ENCODE measurements at regions not wholly inside any gene's neighbourhood (a gene's known extent, or its start where the extent isn't known, plus 50 kb on each side); places are given as distances from the start of the nearest gene placed in this dataset.
"Not testable (repeated sequence)": the region's sequence is repeated elsewhere in the genome, so short reads cannot be mapped to it uniquely, and the experiment has no call there.

- 63 to 74% (median 64%) methylated on average over 1 of the region's 1 CpG for WGBS, 3 donors
- no peak overlapping the region for H3K27ac ChIP-seq (ENCODE audit: low read depth, low read length)
These were observed 196.3 kb upstream of the LMCD1 start for GRCh38 chr3:8305371-8305770.

- H3K27ac ChIP-seq (ENCODE audit: low read depth, low read length): no peak overlapping the region
These were observed 194.0 kb upstream of the LMCD1 start for GRCh38 chr3:8307545-8308110.

GRCh38 chr3:8311321-8311720 lies 190.3 kb upstream of the LMCD1 start:
- H3K27ac ChIP-seq (ENCODE audit: low read depth, low read length): no peak overlapping the region
- WGBS, 3 donors: 78 to 92% (median 78%) methylated on average over 3 of the region's 3 CpGs

- H3K27ac ChIP-seq (ENCODE audit: low read depth, low read length): no peak overlapping the region
These were observed 188.9 kb upstream of the LMCD1 start for GRCh38 chr3:8312685-8313084.

- WGBS, 3 donors: 25 to 81% (median 73%) methylated on average over 5 of the region's 5 CpGs
- no peak overlapping the region for H3K27ac ChIP-seq (ENCODE audit: low read depth, low read length)
These were observed 187.9 kb upstream of the LMCD1 start for GRCh38 chr3:8313560-8314267.

GRCh38 chr3:8315526-8315925 lies 186.1 kb upstream of the LMCD1 start:
- not testable (repeated sequence) for H3K27ac ChIP-seq (ENCODE audit: low read depth, low read length)
- 80 to 85% (median 85%) methylated on average over 3 of the region's 3 CpGs for WGBS, 3 donors

GRCh38 chr3:8317661-8318649 lies 183.7 kb upstream of the LMCD1 start:
- 83 to 84% (median 83%) methylated on average over 8 of the region's 8 CpGs for WGBS, 3 donors

GRCh38 chr3:8319935-8320634 lies 181.5 kb upstream of the LMCD1 start:
- no peak overlapping the region for H3K27ac ChIP-seq (ENCODE audit: low read depth, low read length)
- 49 to 58% (median 49%) methylated on average over 2 of the region's 2 CpGs for WGBS, 3 donors

More at GRCh38 chr3:8317661-8318649, 183.7 kb upstream of the LMCD1 start:
- no peak overlapping the region for H3K27ac ChIP-seq (ENCODE audit: low read depth, low read length)

- 80 to 87% (median 85%) methylated on average over 6 of the region's 6 CpGs for WGBS, 3 donors
- H3K27ac ChIP-seq (ENCODE audit: low read depth, low read length): no peak overlapping the region
These were observed 180.7 kb upstream of the LMCD1 start for GRCh38 chr3:8320711-8321458.

- H3K27ac ChIP-seq (ENCODE audit: low read depth, low read length): no peak overlapping the region
- 52 to 77% (median 64%) methylated on average over 3 of the region's 3 CpGs for WGBS, 3 donors
These were observed 176.9 kb upstream of the LMCD1 start for GRCh38 chr3:8324747-8325146.

- 40 to 63% (median 62%) methylated on average over 2 of the region's 2 CpGs for WGBS, 3 donors
These were observed 176.3 kb upstream of the LMCD1 start for GRCh38 chr3:8325306-8325705.

GRCh38 chr3:8325833-8326232 lies 175.8 kb upstream of the LMCD1 start:
- 87 to 94% (median 92%) methylated on average over 18 of the region's 18 CpGs for WGBS, 3 donors

More at GRCh38 chr3:8325306-8325705, 176.3 kb upstream of the LMCD1 start:
- no peak overlapping the region for H3K27ac ChIP-seq (ENCODE audit: low read depth, low read length)

GRCh38 chr3:8327739-8328138 lies 173.9 kb upstream of the LMCD1 start:
- no peak overlapping the region for H3K27ac ChIP-seq (ENCODE audit: low read depth, low read length)
- 61 to 79% (median 78%) methylated on average over 2 of the region's 2 CpGs for WGBS, 3 donors

More at GRCh38 chr3:8325833-8326232, 175.8 kb upstream of the LMCD1 start:
- H3K27ac ChIP-seq (ENCODE audit: low read depth, low read length): not testable (repeated sequence)

GRCh38 chr3:8328967-8329366 lies 172.7 kb upstream of the LMCD1 start:
- H3K27ac ChIP-seq (ENCODE audit: low read depth, low read length): no peak overlapping the region
- WGBS, 3 donors: 60 to 77% (median 69%) methylated on average over 3 of the region's 3 CpGs

GRCh38 chr3:8329598-8329997 lies 172.0 kb upstream of the LMCD1 start:
- H3K27ac ChIP-seq (ENCODE audit: low read depth, low read length): no peak overlapping the region

- WGBS, 3 donors: 85 to 87% (median 85%) methylated on average over 8 of the region's 8 CpGs
- no peak overlapping the region for H3K27ac ChIP-seq (ENCODE audit: low read depth, low read length)
These were observed 165.2 kb upstream of the LMCD1 start for GRCh38 chr3:8336456-8336855.

GRCh38 chr3:8338424-8338823 lies 163.2 kb upstream of the LMCD1 start:
- no peak overlapping the region for H3K27ac ChIP-seq (ENCODE audit: low read depth, low read length)
- 83 to 88% (median 84%) methylated on average over 2 of the region's 2 CpGs for WGBS, 3 donors

- WGBS, 3 donors: 13 to 26% (median 23%) methylated on average over 7 of the region's 7 CpGs
- H3K27ac ChIP-seq (ENCODE audit: low read depth, low read length): no peak overlapping the region
These were observed 159.8 kb upstream of the LMCD1 start for GRCh38 chr3:8341821-8342247.

Measured in adipose tissue (tissue), 3 donors.